Stomach (tissue), 4 donors: ENCODE measurements at regions not wholly inside any gene's neighbourhood (a gene's known extent, or its start where the extent isn't known, plus 50 kb on each side); places are given as distances from the start of the nearest gene placed in this dataset.

Source experiments
- POLR2A ChIP-seq, 4 donors: fragments of 450-650 bp; IDR thresholded peaks; one replicate each; pipeline ENCODE4 v1.6.1; 2016; ENCODE audit warnings: antibody characterized with exemption in 4 of 4, control low read depth in 2 of 4, mild to moderate bottlenecking in 1 of 4, moderate library complexity in 1 of 4
- POLR2AphosphoS5 ChIP-seq, 3 donors: sonication (generic); formaldehyde crosslinking; IDR thresholded peaks; one replicate each; pipeline ENCODE4 v1.6.1; 2016; ENCODE audit warnings: antibody characterized with exemption in 3 of 3
- TF ChIP-seq, protein P1 (sequence below), 7 experiments: fragments of 450-650 bp in 4 of 7; fragments of 200-600 bp in 3 of 7; sonication (generic) in 3 of 7; IDR thresholded peaks; one replicate each; pipeline ENCODE4 v1.5.1; 2016 to 2019; ENCODE audit warnings: antibody characterized with exemption in 7 of 7, control low read depth in 2 of 7, mild to moderate bottlenecking in 1 of 7

DNA sequence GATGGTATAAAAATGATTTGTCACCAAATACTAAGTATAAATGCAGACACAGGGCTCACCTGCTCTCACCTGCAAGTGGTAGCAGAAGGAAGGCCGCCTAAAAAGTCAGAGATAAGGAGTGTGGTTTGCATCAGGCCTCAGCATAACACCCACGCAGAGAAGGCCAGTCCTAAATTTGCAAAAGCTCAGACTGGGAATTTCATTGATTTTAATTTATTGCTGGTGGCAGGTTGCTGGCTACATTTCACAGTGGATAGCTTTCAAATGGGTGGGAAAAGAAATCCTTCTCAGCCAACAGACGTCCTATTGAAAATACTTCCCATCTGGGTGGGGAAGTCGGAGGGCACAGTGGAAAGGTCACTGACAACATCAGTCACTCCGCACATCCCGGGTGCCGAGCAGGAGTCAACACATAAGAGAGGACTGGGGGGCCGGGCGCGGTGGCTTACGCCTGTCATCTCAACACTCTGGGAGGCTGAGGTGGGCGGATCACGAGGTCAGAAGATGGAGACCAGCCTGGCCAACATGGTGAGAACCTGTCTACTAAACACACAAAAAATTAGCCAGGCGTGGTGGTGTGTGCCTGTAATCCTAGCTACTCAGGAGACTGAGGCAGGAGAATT is 561.8 kb upstream of the MKI67 start:
- TF ChIP-seq, protein P1, sequence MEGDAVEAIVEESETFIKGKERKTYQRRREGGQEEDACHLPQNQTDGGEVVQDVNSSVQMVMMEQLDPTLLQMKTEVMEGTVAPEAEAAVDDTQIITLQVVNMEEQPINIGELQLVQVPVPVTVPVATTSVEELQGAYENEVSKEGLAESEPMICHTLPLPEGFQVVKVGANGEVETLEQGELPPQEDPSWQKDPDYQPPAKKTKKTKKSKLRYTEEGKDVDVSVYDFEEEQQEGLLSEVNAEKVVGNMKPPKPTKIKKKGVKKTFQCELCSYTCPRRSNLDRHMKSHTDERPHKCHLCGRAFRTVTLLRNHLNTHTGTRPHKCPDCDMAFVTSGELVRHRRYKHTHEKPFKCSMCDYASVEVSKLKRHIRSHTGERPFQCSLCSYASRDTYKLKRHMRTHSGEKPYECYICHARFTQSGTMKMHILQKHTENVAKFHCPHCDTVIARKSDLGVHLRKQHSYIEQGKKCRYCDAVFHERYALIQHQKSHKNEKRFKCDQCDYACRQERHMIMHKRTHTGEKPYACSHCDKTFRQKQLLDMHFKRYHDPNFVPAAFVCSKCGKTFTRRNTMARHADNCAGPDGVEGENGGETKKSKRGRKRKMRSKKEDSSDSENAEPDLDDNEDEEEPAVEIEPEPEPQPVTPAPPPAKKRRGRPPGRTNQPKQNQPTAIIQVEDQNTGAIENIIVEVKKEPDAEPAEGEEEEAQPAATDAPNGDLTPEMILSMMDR (IDR thresholded peaks at IDR 0.05): no peak
- TF ChIP-seq POLR2A (IDR thresholded peaks at IDR 0.05): no peak
- TF ChIP-seq POLR2AphosphoS5 (IDR thresholded peaks at IDR 0.05): no peak
